AG04449 (cell line): ENCODE measurements at regions not wholly inside any gene's neighbourhood (a gene's known extent, or its start where the extent isn't known, plus 50 kb on each side); places are given as distances from the start of the nearest gene placed in this dataset.

Experiments
- CTCF ChIA-PET: fragments of 350-600 bp; formaldehyde crosslinking; extraction: SDS; loops from one replicate; lab custom pipeline; 2021; ENCODE audit warnings: antibody characterized with exemption; lab: Yijun Ruan, JAX
- POLR2A ChIA-PET: fragments of 400-600, 350-600 bp; formaldehyde crosslinking; extraction: SDS; loops from one replicate; lab custom pipeline; 2020; ENCODE audit warnings: antibody characterized with exemption, inconsistent platforms; lab: Yijun Ruan, JAX
- DNase-seq: peaks from one replicate; pipeline ENCODE4 v3.0.0-alpha.2; 2010; ENCODE audit warnings: low read depth, low spot score
- H3K4me3 ChIP-seq: 2 replicates; pipeline ENCODE4 v1.5.1; 2011; ENCODE audit warnings: low read depth, mild to moderate bottlenecking, control low read depth, low read length
- TF ChIP-seq, protein P1 (sequence below): IDR thresholded peaks from one replicate; pipeline ENCODE4 v1.5.1; 2011; ENCODE audit warnings: mild to moderate bottlenecking, moderate library complexity, low read length, control low read depth, inconsistent platforms; ENCODE audit not compliant: insufficient read depth; ENCODE audit errors: missing control alignments

DNA sequence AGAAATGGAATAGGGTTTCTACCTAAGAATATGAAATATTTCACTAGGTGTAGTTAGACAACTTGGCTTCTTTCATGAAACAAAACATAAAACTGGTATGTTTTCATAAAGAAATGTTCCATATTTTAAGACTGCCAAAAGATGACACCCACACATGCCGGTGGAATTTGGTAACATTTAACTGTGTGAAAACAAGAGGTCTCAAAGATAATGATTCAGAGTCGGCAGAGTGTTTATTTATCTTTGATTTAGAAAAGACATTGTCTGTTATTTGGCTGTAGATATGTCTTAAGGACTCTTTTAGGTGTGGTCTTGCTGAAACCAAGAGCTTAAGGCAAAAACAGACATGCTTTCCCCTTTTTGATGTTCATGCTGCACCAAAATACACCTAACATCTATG is 63.5 kb upstream of the FN1 start:
- TF ChIP-seq, protein P1, sequence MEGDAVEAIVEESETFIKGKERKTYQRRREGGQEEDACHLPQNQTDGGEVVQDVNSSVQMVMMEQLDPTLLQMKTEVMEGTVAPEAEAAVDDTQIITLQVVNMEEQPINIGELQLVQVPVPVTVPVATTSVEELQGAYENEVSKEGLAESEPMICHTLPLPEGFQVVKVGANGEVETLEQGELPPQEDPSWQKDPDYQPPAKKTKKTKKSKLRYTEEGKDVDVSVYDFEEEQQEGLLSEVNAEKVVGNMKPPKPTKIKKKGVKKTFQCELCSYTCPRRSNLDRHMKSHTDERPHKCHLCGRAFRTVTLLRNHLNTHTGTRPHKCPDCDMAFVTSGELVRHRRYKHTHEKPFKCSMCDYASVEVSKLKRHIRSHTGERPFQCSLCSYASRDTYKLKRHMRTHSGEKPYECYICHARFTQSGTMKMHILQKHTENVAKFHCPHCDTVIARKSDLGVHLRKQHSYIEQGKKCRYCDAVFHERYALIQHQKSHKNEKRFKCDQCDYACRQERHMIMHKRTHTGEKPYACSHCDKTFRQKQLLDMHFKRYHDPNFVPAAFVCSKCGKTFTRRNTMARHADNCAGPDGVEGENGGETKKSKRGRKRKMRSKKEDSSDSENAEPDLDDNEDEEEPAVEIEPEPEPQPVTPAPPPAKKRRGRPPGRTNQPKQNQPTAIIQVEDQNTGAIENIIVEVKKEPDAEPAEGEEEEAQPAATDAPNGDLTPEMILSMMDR: no peak
- ChIA-PET CTCF (interaction anchor here (1.7 kb wide), 1 partner anchor 26 kb away, joined by 3 read pairs; no protein-coding TSS in a partner anchor), POLR2A (interaction anchor here (0.7 kb wide), 1 partner anchor 37 kb away, joined by 3 read pairs; no protein-coding TSS in a partner anchor)
- no peak for DNase-seq
- H3K4me3 ChIP-seq: no peak overlapping the region

DNA sequence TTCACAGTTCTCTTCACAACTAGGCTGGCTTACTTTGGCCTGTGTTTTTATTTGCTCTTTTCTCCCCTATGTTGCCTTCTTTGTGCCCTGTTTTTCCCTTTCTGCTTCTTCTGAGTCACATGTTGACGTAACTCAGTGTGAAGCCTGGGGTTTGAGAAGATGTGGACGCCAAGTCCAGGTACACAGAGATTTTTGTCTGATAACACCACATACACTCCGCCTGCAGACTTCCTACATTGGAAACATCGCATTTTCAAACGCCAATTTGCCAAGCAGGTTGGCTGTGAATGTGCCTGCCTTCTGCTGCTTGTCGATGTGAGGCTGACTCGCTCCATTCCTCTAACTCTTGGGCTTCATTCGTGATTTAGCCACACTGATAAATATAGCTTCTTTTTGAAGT is 62.6 kb upstream of the FN1 start:
- H3K4me3 ChIP-seq: no peak overlapping the region
- no peak for DNase-seq
- POLR2A ChIA-PET: interaction anchor here (0.6 kb wide), 2 partner anchors 22 to 65 kb away, joined by 3 read pairs; no protein-coding TSS in a partner anchor
- TF ChIP-seq, protein P1: no peak
- CTCF ChIA-PET: interaction anchor here (0.7 to 1.7 kb wide), 3 partner anchors 10 to 27 kb away, joined by 3 to 4 read pairs (median 3); no protein-coding TSS in a partner anchor

DNA sequence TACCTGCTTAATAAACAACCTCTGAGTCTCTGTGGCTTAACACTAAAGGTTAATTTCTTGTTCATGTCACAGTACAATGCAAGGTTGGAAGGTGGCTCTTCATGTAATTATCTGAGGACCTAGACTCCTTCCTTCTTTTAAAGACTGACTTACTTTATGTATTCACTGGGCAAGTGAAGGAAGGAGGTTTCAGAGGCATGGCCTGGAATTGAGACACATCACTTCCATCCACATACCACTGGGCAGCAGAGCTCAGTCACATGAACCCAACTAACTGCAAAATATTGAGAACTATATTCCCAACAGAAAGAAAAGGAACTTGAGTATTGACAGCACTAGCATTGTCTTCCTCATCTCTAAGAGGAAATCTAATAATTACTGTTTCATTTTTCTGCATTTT is 57.5 kb upstream of the FN1 start:
- TF ChIP-seq, protein P1: no peak
- H3K4me3 ChIP-seq: no peak overlapping the region
- no peak for DNase-seq
- CTCF ChIA-PET: no interaction called here
- POLR2A ChIA-PET: no interaction called here

DNA sequence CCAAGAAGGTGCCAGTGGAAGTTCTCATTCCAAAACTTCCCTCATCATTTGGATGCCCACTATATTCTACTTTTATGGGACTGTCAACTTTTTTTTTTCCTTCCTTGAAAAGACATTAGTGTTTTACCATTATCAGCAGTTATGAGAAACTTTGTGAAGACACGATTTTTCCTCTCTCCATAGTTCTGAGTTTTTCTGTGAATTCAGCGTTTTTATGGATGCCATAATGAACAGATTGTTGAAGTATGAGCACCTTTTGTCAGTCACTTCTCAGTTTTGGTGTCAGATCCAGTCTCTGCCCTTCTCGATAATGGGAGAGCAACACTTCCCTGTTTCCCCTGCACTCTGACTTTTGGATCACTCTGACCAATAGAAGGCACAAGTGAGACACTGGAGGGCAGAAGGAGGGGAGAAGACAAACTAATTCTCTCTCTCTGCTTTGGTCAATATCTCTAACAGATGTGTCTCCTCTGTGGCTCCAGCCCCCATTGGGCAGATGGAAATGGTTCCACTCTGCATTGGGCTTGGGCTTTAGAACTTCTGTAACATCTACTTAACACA is 53.5 kb upstream of the FN1 start:
- no peak overlapping the region for H3K4me3 ChIP-seq
- TF ChIP-seq, protein P1: no peak
- POLR2A ChIA-PET: no interaction called here
- CTCF ChIA-PET: interaction anchor here (0.9 to 1.7 kb wide), 4 partner anchors 9 to 25 kb away, joined by 3 to 5 read pairs (median 4); no protein-coding TSS in a partner anchor
- no peak for DNase-seq

DNA sequence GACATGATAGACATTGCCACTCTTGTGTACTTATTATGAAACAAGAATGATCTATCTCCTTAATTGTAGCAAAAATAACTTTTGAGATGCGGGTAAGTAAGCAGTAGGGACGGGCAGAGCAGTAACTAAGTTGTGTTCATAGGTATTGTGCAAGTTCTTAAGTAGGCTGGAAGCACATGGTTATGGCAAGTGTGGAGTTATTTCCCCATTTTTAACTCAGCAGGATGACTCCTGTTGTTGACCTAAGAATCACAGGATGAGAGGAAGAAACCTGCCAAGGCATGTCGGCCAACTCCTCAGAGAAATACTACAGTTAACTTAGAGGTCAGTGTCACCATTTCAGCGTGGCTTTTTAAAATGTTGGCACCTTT is 51.1 kb upstream of the FN1 start:
- DNase-seq: no peak
- ChIA-PET CTCF (no interaction called here), POLR2A (no interaction called here)
- TF ChIP-seq, protein P1: no peak
- no peak overlapping the region for H3K4me3 ChIP-seq

DNA sequence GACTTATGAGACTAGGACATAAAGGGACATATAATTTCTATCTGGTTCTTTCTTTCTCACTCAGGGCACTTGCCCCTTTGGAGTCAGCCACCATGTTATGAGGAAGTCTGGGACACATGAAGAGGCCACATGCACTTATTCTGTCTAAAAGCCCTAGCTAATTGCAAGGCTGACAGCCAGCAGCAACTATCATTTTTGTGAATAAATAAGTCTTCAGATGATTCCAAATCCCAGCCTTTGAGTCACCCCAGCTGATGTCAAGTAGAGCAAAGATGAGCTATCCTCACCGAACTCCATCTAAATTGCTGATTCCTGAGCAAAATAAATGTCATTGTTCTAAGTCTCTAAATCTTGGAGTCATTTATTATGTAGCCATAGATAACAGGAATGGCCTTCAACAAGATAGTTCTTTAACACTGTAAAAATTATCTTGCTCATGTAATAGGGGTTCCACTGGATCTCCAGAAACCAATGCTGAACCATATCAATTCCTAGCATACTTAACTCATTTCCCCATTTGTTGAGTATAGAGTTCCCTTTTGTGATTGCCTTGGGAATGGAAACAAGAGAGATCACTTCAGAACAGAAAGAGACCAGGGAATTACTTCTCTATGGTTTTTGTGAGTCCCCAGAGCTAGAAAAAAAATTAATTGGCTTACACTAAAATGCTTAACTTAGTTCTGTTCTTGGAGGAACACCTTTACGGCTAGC is 50.6 kb upstream of the FN1 start:
- ChIA-PET POLR2A (no interaction called here), CTCF (no interaction called here)
- no peak overlapping the region for H3K4me3 ChIP-seq
- no peak for DNase-seq
- TF ChIP-seq, protein P1: no peak
